ENCODE measurements at regions not wholly inside any gene's neighbourhood (a gene's known extent, or its start where the extent isn't known, plus 50 kb on each side); places are given as distances from the start of the nearest gene placed in this dataset.

DNA sequence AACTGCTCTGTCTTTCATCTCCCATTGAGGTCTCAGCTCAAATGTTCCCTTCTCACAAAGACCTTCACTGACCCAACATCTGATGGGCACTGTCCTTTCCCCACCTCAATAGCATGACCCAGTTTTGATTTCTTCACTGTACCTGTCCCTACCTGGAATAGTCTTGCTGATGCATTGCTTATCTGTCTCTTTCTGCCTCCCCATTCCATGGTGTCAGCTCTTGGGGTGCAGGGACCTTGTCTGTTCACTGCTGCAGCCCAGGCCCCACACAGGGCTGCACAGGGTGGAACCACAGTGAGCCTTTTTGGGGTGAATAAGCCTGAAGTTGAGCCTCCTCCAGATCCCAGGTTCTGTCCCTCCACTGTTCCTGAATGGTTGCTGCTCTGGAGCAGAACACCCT, 414.9 kb downstream of the PTPRU start:
- ChIA-PET CTCF (ENCODE audit: low intra/inter-chr PET ratio, low total read pairs) (no interaction called here), POLR2A (no interaction called here)
- no TSS peak for BruUV-seq (replicated peaks)
- intact Hi-C loops (cut with micrococcal nuclease; ENCODE audit: unreplicated experiment) = no loop called here
- Histone ChIP-seq H3K9me3 (ENCODE audit: low read length) (no peaks in the 10 kb centered on the region), H2AFZ (ENCODE audit: low read length) (no peak overlapping the region), H3K9ac (ENCODE audit: insufficient read depth, low read depth, low read length) (no peak overlapping the region), H3K4me1 (ENCODE audit: insufficient read depth, low read length) (no peaks in the 10 kb centered on the region), H3K36me3 (replicated peaks in 1 of 2; ENCODE audit: control insufficient read depth in 1 of 2, insufficient read depth in 2 of 2, low read length in 2 of 2) (no peaks in the 10 kb centered on the region), H3K4me3 (replicated peaks in 1 of 3; ENCODE audit: insufficient read depth in 1 of 3, low read depth in 2 of 3, low read length in 3 of 3) (no peak overlapping the region), H3K27ac (ENCODE audit: extremely low read length, insufficient read depth, low read length) (no peak overlapping the region), H3K4me2 (ENCODE audit: low read depth, low read length) (no peak overlapping the region), H3K79me2 (ENCODE audit: insufficient read depth, low read length) (no peaks in the 10 kb centered on the region), H4K20me1 (ENCODE audit: insufficient read depth, low read length) (no peaks in the 10 kb centered on the region; the same call in 1 of the 2 replicates), H3K27me3 (ENCODE audit: control insufficient read depth in 1 of 2, insufficient read depth in 2 of 2, low read length in 2 of 2) (peaks cover 0 to 2% of the 10 kb centered on the region in 2 experiments; a peak in 1 of 5 replicates)
- DNase-seq (ENCODE audit: low spot score) (no peak), ATAC-seq (no peak), FAIRE-seq (no peak)
- in situ Hi-C loops (cut with HindIII; ENCODE audit: extremely low pct_ligation_motif_present, low pct_unique_long_range_greater_than_20kb) = no loop called here
- TF ChIP-seq ARID3A (IDR thresholded peaks at IDR 0.05; ENCODE audit: low read depth, low read length) = no peak
- TF ChIP-seq KLF16 (CRISPR knock-in tag; IDR thresholded peaks at IDR 0.05) = no peak
- TF ChIP-seq SPEN (CRISPR knock-in tag; IDR thresholded peaks at IDR 0.05; ENCODE audit: low read depth) = no peak
- no peak for TF ChIP-seq RFXANK (CRISPR knock-in tag; IDR thresholded peaks at IDR 0.05)
- TF ChIP-seq ZNF704 (CRISPR knock-in tag; IDR thresholded peaks at IDR 0.05; ENCODE audit: borderline replicate concordance) = no peak
- no peak for TF ChIP-seq HIVEP1 (CRISPR knock-in tag; IDR thresholded peaks at IDR 0.05)
- TF ChIP-seq, protein P1, sequence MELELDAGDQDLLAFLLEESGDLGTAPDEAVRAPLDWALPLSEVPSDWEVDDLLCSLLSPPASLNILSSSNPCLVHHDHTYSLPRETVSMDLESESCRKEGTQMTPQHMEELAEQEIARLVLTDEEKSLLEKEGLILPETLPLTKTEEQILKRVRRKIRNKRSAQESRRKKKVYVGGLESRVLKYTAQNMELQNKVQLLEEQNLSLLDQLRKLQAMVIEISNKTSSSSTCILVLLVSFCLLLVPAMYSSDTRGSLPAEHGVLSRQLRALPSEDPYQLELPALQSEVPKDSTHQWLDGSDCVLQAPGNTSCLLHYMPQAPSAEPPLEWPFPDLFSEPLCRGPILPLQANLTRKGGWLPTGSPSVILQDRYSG (CRISPR knock-in tag; IDR thresholded peaks at IDR 0.05) = no peak
- no peak for TF ChIP-seq ZNF503 (CRISPR knock-in tag; IDR thresholded peaks at IDR 0.05)
